Naive thymus-derived CD4-positive, alpha-beta T cell (primary cell): ENCODE measurements at regions not wholly inside any gene's neighbourhood (a gene's known extent, or its start where the extent isn't known, plus 50 kb on each side); places are given as distances from the start of the nearest gene placed in this dataset.

Experiments used
- ATAC-seq: fragments of 150-1000 bp; cut with Tn5 transposase; 2 replicates; pipeline ENCODE4 v1.10.0; 2021; ENCODE audit warnings: mild to moderate bottlenecking, moderate library complexity
- CTCF ChIA-PET: fragments of 350-600 bp; sonication (Branson Sonifier 250); formaldehyde crosslinking; loops from one replicate; lab custom pipeline; 2021; ENCODE audit warnings: antibody characterized with exemption; lab: Charles Lee
- POLR2A ChIA-PET: fragments of 350-600 bp; sonication (Branson Sonifier 250); formaldehyde crosslinking; loops from one replicate; lab custom pipeline; 2021; ENCODE audit warnings: antibody characterized with exemption, inconsistent platforms; lab: Charles Lee
- DNase-seq, 9 donors: peaks; one replicate each; pipeline versions ENCODE4 v3.0.0 to v3.0.0-alpha.2; 2020 to 2022; ENCODE audit warnings: mixed read lengths in 1 of 9
- H3K27ac ChIP-seq: one replicate; pipeline ENCODE4 v1.7.0; 2013; ENCODE audit warnings: mild to moderate bottlenecking, low read depth, low read length, moderate library complexity
- H3K27me3 ChIP-seq, 2 donors: one replicate each; pipeline ENCODE4 v1.7.0; 2013; ENCODE audit warnings: low read length in 2 of 2, mild to moderate bottlenecking in 2 of 2, moderate library complexity in 2 of 2; ENCODE audit not compliant: control insufficient read depth in 2 of 2, insufficient read depth in 2 of 2
- H3K36me3 ChIP-seq, 3 experiments: 1 replicate in 2 of 3; 2 replicates in 1 of 3; pipeline ENCODE4 v1.7.0; 2013; ENCODE audit warnings: low read length in 3 of 3, mild to moderate bottlenecking in 3 of 3, moderate library complexity in 1 of 3; ENCODE audit not compliant: insufficient read depth in 3 of 3, control insufficient read depth in 2 of 3
- H3K4me1 ChIP-seq, 2 donors: one replicate each; pipeline ENCODE4 v1.7.0; 2013; ENCODE audit warnings: low read length in 2 of 2, mild to moderate bottlenecking in 2 of 2, moderate library complexity in 1 of 2; ENCODE audit not compliant: control insufficient read depth in 2 of 2, insufficient read depth in 2 of 2
- H3K4me3 ChIP-seq: 2 replicates; pipeline ENCODE4 v1.7.0; 2013; ENCODE audit warnings: mild to moderate bottlenecking, low read length
- H3K9me3 ChIP-seq, 3 experiments: 1 replicate in 2 of 3; 2 replicates in 1 of 3; pipeline ENCODE4 v1.7.0; 2013; ENCODE audit warnings: low read length in 3 of 3; ENCODE audit not compliant: control insufficient read depth in 2 of 3
- H3K27ac Mint-ChIP-seq, 9 donors: one replicate each; pipeline ENCODE4 v1.8.0; 2020 to 2022; ENCODE audit warnings: mixed read lengths in 9 of 9, mild to moderate bottlenecking in 8 of 9, moderate library complexity in 5 of 9, inconsistent platforms in 2 of 9
- H3K27me3 Mint-ChIP-seq, 5 donors: one replicate each; pipeline ENCODE4 v1.8.0; 2021 to 2022; ENCODE audit warnings: mixed read lengths in 5 of 5, mild to moderate bottlenecking in 1 of 5
- H3K36me3 Mint-ChIP-seq, 5 donors: one replicate each; pipeline ENCODE4 v1.8.0; 2020 to 2022; ENCODE audit warnings: mixed read lengths in 5 of 5, mild to moderate bottlenecking in 3 of 5, inconsistent platforms in 1 of 5
- H3K4me1 Mint-ChIP-seq, 7 donors: one replicate each; pipeline ENCODE4 v1.8.0; 2020 to 2022; ENCODE audit warnings: mixed read lengths in 7 of 7, mild to moderate bottlenecking in 3 of 7, inconsistent platforms in 1 of 7
- H3K4me3 Mint-ChIP-seq, 10 donors: one replicate each; pipeline ENCODE4 v1.8.0; 2020 to 2022; ENCODE audit warnings: mild to moderate bottlenecking in 10 of 10, mixed read lengths in 10 of 10, moderate library complexity in 6 of 10, inconsistent platforms in 2 of 10
- H3K9me3 Mint-ChIP-seq, 11 donors: one replicate each; pipeline ENCODE4 v1.8.0; 2020 to 2022; ENCODE audit warnings: mixed read lengths in 11 of 11, mild to moderate bottlenecking in 4 of 11, inconsistent platforms in 1 of 11, moderate library complexity in 1 of 11
- intact Hi-C, 2 donors: fragments of 100-400 bp; cut with micrococcal nuclease; formaldehyde crosslinking; loops; one replicate each; pipeline ENCODE4 v1.15.1; 2023

DNA sequence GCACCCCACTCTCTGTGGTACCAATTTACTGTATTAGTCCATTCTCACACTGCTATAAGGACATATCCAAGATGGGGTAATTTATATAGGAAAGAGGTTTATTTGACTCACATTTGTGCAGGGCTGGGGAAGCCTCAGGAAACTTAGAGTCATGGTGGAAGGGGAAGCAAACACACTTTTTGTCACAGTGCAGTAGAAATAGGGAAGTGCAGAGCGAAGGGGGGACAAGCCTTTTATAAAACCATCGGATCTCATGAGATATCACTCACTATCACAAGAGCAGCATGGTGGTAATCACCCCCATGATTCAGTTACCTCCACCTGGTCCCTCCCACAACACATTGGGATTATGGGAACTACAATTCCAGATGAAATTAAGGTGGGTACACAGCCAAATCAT lies 766.9 kb upstream of the PCDH10 start:
- intact Hi-C loops, result no loop called here
- H3K4me1 ChIP-seq, result no peaks in the 10 kb centered on the region
- no peak overlapping the region for H3K27ac ChIP-seq
- Mint-ChIP-seq H3K27me3 (no peaks in the 10 kb centered on the region), H3K4me3 (no peak overlapping the region), H3K36me3 (peaks cover 0 to 4% (median 0%) of the 10 kb centered on the region in 5 donors), H3K27ac (no peak overlapping the region), H3K4me1 (no peaks in the 10 kb centered on the region), H3K9me3 (peaks cover 0 to 12% (median 0%) of the 10 kb centered on the region in 11 donors)
- H3K36me3 ChIP-seq, result no peaks in the 10 kb centered on the region
- DNase-seq (no peak), ATAC-seq (no peak)
- no peaks in the 10 kb centered on the region for H3K27me3 ChIP-seq
- H3K9me3 ChIP-seq, result no peaks in the 10 kb centered on the region
- ChIA-PET CTCF (no interaction called here), POLR2A (no interaction called here)
- no peak overlapping the region for H3K4me3 ChIP-seq

- no peaks in the 10 kb centered on the region for H3K36me3 ChIP-seq
- H3K4me3 Mint-ChIP-seq, result no peak overlapping the region
- ATAC-seq, result no peak
- no peaks in the 10 kb centered on the region for H3K27me3 Mint-ChIP-seq
- H3K4me3 ChIP-seq, result no peak overlapping the region
- H3K27ac Mint-ChIP-seq, result no peak overlapping the region
- H3K4me1 ChIP-seq, result no peaks in the 10 kb centered on the region
- POLR2A ChIA-PET, result no interaction called here
- H3K4me1 Mint-ChIP-seq, result no peaks in the 10 kb centered on the region
- DNase-seq, result no peak
- peaks cover 0 to 12% (median under 1%) of the 10 kb centered on the region in 11 donors for H3K9me3 Mint-ChIP-seq
- no peak overlapping the region for H3K27ac ChIP-seq
- intact Hi-C loops, result no loop called here
- no peaks in the 10 kb centered on the region for H3K27me3 ChIP-seq
- no peaks in the 10 kb centered on the region for H3K9me3 ChIP-seq
- CTCF ChIA-PET, result no interaction called here
- peaks cover 0 to 4% (median 0%) of the 10 kb centered on the region in 5 donors for H3K36me3 Mint-ChIP-seq
These were observed 765.4 kb upstream of the PCDH10 start for GRCh38 chr4:132383571-132384199.

GRCh38 chr4:132384709-132385108 lies 764.4 kb upstream of the PCDH10 start:
- intact Hi-C loops, result no loop called here
- ATAC-seq (no peak), DNase-seq (no peak)
- Mint-ChIP-seq H3K9me3 (peaks cover 0 to 14% (median 4%) of the 10 kb centered on the region in 11 donors), H3K36me3 (peaks cover 0 to 4% (median 0%) of the 10 kb centered on the region in 5 donors), H3K27ac (no peak overlapping the region), H3K4me1 (no peaks in the 10 kb centered on the region), H3K4me3 (no peak overlapping the region), H3K27me3 (no peaks in the 10 kb centered on the region)
- ChIA-PET POLR2A (no interaction called here), CTCF (no interaction called here)
- H3K4me1 ChIP-seq, result no peaks in the 10 kb centered on the region
- no peaks in the 10 kb centered on the region for H3K36me3 ChIP-seq
- no peaks in the 10 kb centered on the region for H3K27me3 ChIP-seq
- H3K9me3 ChIP-seq, result no peaks in the 10 kb centered on the region
- no peak overlapping the region for H3K27ac ChIP-seq
- no peak overlapping the region for H3K4me3 ChIP-seq

DNA sequence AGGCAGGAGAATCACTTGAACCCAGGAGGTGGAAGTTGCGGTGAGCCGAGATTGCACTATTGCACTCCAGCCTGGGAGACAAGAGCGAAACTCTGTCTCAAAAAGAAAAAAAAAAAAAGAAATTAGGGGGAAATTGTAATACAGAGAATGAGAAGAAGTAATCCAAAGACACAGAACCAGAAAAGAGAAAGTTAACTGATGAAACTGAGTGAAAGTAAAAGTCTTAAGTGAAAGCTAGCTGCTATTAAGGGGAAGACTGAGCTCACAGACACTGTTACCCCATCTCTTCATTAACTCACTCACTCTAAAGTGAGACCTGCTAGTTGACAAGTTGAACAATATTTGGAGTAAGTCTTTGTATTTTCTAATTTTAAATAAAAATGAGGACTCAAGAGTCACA lies 763.0 kb upstream of the PCDH10 start:
- Mint-ChIP-seq H3K4me3 (no peak overlapping the region), H3K27ac (no peak overlapping the region), H3K4me1 (no peaks in the 10 kb centered on the region), H3K9me3 (peaks cover 0 to 15% (median 6%) of the 10 kb centered on the region in 11 donors), H3K36me3 (peaks cover 0 to 4% (median 0%) of the 10 kb centered on the region in 5 donors), H3K27me3 (no peaks in the 10 kb centered on the region)
- Histone ChIP-seq H3K4me3 (no peak overlapping the region), H3K4me1 (no peaks in the 10 kb centered on the region), H3K27me3 (no peaks in the 10 kb centered on the region), H3K36me3 (no peaks in the 10 kb centered on the region), H3K9me3 (no peaks in the 10 kb centered on the region), H3K27ac (no peak overlapping the region)
- ATAC-seq (no peak), DNase-seq (no peak)
- intact Hi-C loops, result no loop called here
- ChIA-PET POLR2A (no interaction called here), CTCF (no interaction called here)

GRCh38 chr4:132387060-132387459 lies 762.0 kb upstream of the PCDH10 start:
- CTCF ChIA-PET, result no interaction called here
- Mint-ChIP-seq H3K36me3 (peaks cover 0 to 4% (median 0%) of the 10 kb centered on the region in 5 donors), H3K27ac (no peak overlapping the region), H3K27me3 (no peaks in the 10 kb centered on the region), H3K4me3 (no peak overlapping the region), H3K4me1 (no peaks in the 10 kb centered on the region), H3K9me3 (peaks cover 0 to 15% (median 5%) of the 10 kb centered on the region in 11 donors)
- H3K4me1 ChIP-seq, result no peaks in the 10 kb centered on the region
- ATAC-seq (no peak), DNase-seq (no peak)
- H3K9me3 ChIP-seq, result no peaks in the 10 kb centered on the region
- H3K36me3 ChIP-seq, result no peaks in the 10 kb centered on the region
- H3K27ac ChIP-seq, result no peak overlapping the region
- POLR2A ChIA-PET, result no interaction called here
- intact Hi-C loops, result no loop called here
- H3K4me3 ChIP-seq, result no peak overlapping the region
- no peaks in the 10 kb centered on the region for H3K27me3 ChIP-seq

- Mint-ChIP-seq H3K9me3 (peaks cover 0 to 9% (median 1%) of the 10 kb centered on the region in 11 donors), H3K36me3 (no peaks in the 10 kb centered on the region), H3K27ac (no peak overlapping the region), H3K4me3 (no peak overlapping the region), H3K27me3 (no peaks in the 10 kb centered on the region), H3K4me1 (no peaks in the 10 kb centered on the region)
- no peaks in the 10 kb centered on the region for H3K4me1 ChIP-seq
- DNase-seq (no peak), ATAC-seq (no peak)
- no peaks in the 10 kb centered on the region for H3K27me3 ChIP-seq
- intact Hi-C loops, result no loop called here
- H3K27ac ChIP-seq, result no peak overlapping the region
- H3K9me3 ChIP-seq, result no peaks in the 10 kb centered on the region
- H3K4me3 ChIP-seq, result no peak overlapping the region
- CTCF ChIA-PET, result no interaction called here
- H3K36me3 ChIP-seq, result no peaks in the 10 kb centered on the region
- POLR2A ChIA-PET, result no interaction called here
These were observed 753.5 kb upstream of the PCDH10 start for GRCh38 chr4:132395561-132395960.

GRCh38 chr4:132396636-132397035 lies 752.5 kb upstream of the PCDH10 start:
- ChIA-PET CTCF (no interaction called here), POLR2A (no interaction called here)
- Histone ChIP-seq H3K4me1 (no peaks in the 10 kb centered on the region), H3K27ac (no peak overlapping the region), H3K27me3 (no peaks in the 10 kb centered on the region), H3K9me3 (no peaks in the 10 kb centered on the region), H3K36me3 (no peaks in the 10 kb centered on the region), H3K4me3 (no peak overlapping the region)
- no peak overlapping the region for H3K4me3 Mint-ChIP-seq
- ATAC-seq, result no peak
- no peak for DNase-seq
- no peaks in the 10 kb centered on the region for H3K36me3 Mint-ChIP-seq
- peaks cover 0 to 15% (median 0%) of the 10 kb centered on the region in 11 donors for H3K9me3 Mint-ChIP-seq
- intact Hi-C loops, result no loop called here
- H3K27me3 Mint-ChIP-seq, result no peaks in the 10 kb centered on the region
- H3K4me1 Mint-ChIP-seq, result no peaks in the 10 kb centered on the region
- H3K27ac Mint-ChIP-seq, result no peak overlapping the region
